Stimulated activated CD8-positive, alpha-beta memory T cell treated with anti-CD3 and anti-CD28 coated beads, Interleukin-2, amount 100 ng/mL, for 1 hour (primary cell): ENCODE measurements at regions not wholly inside any gene's neighbourhood (a gene's known extent, or its start where the extent isn't known, plus 50 kb on each side); places are given as distances from the start of the nearest gene placed in this dataset.
"Not testable (repeated sequence)": the region's sequence is repeated elsewhere in the genome, so short reads cannot be mapped to it uniquely, and the experiment has no call there.

Experiments
- DNase-seq, 2 donors: peaks; one replicate each; pipeline ENCODE4 v3.0.0-alpha.2; 2020; ENCODE audit warnings: low read depth in 2 of 2

- not testable (repeated sequence) for DNase-seq
These were observed 61.1 kb downstream of the DEFB131A start for GRCh38 chr4:9505341-9505740.

GRCh38 chr4:9506672-9507071 is 62.5 kb downstream of the DEFB131A start:
- not testable (repeated sequence) for DNase-seq

DNA sequence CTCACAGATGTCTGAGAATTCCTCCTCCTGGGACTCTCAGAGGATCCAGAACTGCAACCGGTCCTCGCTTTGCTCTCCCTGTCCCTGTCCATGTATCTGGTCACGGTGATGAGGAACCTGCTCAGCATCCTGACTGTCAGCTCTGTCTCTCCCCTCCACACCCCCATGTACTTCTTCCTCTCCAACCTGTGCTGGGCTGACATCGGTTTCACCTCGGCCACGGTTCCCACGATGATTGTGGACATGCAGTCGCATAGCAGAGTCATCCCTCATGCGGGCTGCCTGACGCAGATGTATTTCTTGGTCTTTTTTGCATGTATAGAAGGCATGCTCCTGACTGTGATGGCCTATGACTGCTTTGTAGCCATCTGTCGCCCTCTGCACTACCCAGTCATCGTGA is 68.7 kb downstream of the DEFB131A start:
- not testable (repeated sequence) for DNase-seq

GRCh38 chr4:9519631-9520030 is 75.4 kb downstream of the DEFB131A start:
- not testable (repeated sequence) for DNase-seq

- DNase-seq: not testable (repeated sequence)
These were observed 78.7 kb downstream of the DEFB131A start for GRCh38 chr4:9522903-9523302.

DNA sequence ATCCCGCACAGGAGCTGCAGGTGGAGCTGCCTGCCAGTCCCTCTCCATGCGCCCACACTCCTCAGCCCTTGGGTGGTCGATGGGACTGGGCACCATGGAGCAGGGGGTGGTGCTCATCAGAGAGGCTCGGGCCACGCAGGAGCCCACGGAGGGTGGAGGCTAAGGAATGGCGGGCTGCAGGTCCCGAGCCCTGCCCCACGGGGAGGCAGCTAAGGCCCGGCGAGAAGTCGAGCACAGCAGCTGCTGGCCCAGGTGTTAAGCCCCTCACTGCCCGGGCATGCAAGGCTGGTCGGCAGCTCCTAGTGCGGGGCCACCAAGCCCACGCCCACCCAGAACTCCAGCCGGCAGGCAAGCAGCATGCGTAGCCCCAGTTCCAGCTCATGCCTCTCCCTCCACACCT is 80.2 kb downstream of the DEFB131A start:
- DNase-seq: not testable (repeated sequence)

DNA sequence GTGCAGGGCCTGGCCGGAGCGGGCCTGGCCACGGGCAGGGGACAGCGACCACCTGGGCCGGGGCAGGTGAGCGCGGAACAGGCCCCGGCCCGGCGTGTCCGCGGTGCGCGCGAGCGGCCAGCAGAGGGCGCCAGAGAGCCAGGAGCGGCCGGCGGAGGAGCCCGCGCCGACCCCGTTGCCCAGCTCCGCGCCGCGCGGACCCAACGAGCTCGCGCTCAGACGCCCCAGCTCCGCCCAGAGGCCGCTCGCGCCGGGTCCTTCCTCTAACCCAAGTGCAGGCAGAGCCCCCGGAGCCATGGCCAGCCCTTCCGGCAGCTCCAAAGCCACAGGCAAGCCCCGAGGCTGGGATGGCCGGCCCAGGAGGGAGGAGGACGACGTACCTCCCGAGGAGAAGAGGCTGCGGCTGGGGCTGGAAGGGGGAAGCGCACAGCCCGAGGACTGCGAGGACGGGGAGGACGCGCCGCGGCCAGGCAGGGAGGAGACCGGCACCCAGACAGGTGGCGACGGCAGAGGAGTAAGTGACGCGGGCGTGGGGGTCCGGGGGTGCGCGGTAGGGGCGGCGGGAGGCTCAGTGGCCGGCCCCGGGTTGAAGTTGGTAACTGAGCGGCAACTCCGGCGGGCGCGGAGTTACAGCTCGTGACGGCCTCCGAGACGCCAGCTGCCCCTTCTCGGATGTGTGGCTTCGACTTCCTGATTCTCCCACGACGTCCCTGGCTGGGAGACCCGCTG is 88.1 kb downstream of the DEFB131A start:
- peak; percentile 43 to 47 for DNase-seq

- not testable (repeated sequence) for DNase-seq
These were observed 88.6 kb downstream of the DEFB131A start for GRCh38 chr4:9532863-9533192.

DNA sequence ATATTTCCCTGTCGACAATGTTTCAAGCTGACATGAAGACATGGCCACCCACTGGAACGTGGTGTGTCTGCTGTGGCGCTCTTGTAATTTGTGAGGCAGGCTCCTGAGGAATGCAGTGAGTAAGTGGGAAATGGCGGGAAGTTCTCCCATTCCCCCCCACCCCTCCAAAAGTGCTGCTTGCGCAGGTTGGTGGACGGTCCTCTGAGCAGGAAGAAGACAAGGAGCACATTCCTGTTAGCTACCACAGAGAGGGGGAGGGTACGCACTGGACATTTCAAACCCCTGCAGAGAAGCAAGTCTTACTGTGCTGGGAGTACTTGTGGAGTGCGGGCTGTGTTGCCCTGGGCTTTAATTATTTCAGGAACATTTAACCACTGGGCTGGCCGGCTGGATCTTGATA is 92.9 kb downstream of the DEFB131A start:
- not testable (repeated sequence) for DNase-seq

GRCh38 chr4:9539939-9540520 is 95.8 kb downstream of the DEFB131A start:
- not testable (repeated sequence) for DNase-seq

GRCh38 chr4:9541388-9541915 is 97.2 kb downstream of the DEFB131A start:
- not testable (repeated sequence) for DNase-seq

DNA sequence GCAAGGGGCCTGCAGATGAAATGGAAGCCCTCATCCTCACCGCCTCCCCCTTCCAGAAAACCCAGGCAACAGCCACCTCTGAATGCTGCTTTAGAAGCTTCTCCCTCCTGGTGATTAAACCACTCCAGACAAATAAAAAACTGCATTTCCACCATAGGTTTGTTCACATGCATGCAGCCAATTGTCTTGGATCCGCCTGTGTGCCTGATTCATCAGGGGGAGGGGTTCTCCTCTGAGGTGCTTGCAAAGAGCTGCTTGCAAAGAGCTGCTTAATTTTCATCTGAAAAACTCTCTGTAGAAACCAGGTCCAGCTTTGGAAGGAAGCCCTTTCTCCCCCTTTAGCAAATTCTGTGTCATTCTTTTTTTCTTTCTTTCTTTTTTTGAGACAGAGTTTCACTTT is 100.6 kb downstream of the DEFB131A start:
- DNase-seq: not testable (repeated sequence)

DNA sequence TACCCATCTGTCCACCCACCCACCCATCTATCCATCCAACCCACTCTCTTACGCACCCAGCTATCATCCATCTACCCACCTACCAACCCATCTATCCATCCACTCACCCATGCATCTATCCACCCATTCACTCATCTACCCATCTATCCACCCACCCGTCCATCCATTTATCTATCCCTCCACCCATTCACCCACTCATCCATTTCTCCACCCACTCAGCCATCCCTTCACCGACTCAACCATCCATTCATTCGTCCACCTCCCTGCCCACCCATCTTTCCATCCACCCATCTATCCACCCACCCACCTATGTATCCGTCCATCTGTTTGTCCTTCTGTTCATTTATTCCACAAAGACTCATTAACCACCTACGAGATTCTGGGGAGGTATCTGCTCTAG is 103.3 kb downstream of the DEFB131A start:
- DNase-seq: not testable (repeated sequence)

GRCh38 chr4:9556076-9556475 is 111.9 kb downstream of the DEFB131A start:
- not testable (repeated sequence) for DNase-seq

GRCh38 chr4:9577869-9578268 is 133.7 kb downstream of the DEFB131A start:
- not testable (repeated sequence) for DNase-seq

GRCh38 chr4:9582880-9583279 is 138.7 kb downstream of the DEFB131A start:
- not testable (repeated sequence) for DNase-seq

- no peak for DNase-seq
These were observed 147.8 kb downstream of the DEFB131A start for GRCh38 chr4:9592010-9592409.

- DNase-seq: no peak
These were observed 150.7 kb downstream of the DEFB131A start for GRCh38 chr4:9594948-9595347.

GRCh38 chr4:9595531-9595930 is 151.3 kb downstream of the DEFB131A start:
- DNase-seq: not testable (repeated sequence)

- DNase-seq: no peak
These were observed 155.1 kb downstream of the DEFB131A start for GRCh38 chr4:9599266-9599665.

- no peak for DNase-seq
These were observed 156.0 kb downstream of the DEFB131A start for GRCh38 chr4:9600246-9600645.

GRCh38 chr4:9602389-9602914 is 158.2 kb downstream of the DEFB131A start:
- DNase-seq: no peak
